GM12892 (cell line): ENCODE measurements at regions not wholly inside any gene's neighbourhood (a gene's known extent, or its start where the extent isn't known, plus 50 kb on each side); places are given as distances from the start of the nearest gene placed in this dataset.

ENCODE experiments used
- POLR2A ChIP-seq: IDR thresholded peaks from 2 replicates; pipeline ENCODE4 v1.6.1; 2011; ENCODE audit warnings: low read depth, low read length, control low read depth
- POLR2AphosphoS5 ChIP-seq: IDR thresholded peaks from 2 replicates; pipeline ENCODE4 v1.6.1; 2011; ENCODE audit warnings: low read depth, low read length, control low read depth
- TAF1 ChIP-seq: IDR thresholded peaks from 2 replicates; pipeline ENCODE4 v1.6.1; 2011; ENCODE audit warnings: low read depth, mild to moderate bottlenecking, control low read depth, low read length, borderline replicate concordance

- no peak for TF ChIP-seq POLR2AphosphoS5
- TF ChIP-seq POLR2A = no peak
- TF ChIP-seq TAF1 = no peak
Measured at GRCh38 chr20:60210779-60211617, 252.8 kb downstream of the CDH26 start.
